ENCODE measurements at regions not wholly inside any gene's neighbourhood (a gene's known extent, or its start where the extent isn't known, plus 50 kb on each side); places are given as distances from the start of the nearest gene placed in this dataset.
A peak's percentile ranks its signal among the peaks of the same experiment; 100 is the strongest.

DNA sequence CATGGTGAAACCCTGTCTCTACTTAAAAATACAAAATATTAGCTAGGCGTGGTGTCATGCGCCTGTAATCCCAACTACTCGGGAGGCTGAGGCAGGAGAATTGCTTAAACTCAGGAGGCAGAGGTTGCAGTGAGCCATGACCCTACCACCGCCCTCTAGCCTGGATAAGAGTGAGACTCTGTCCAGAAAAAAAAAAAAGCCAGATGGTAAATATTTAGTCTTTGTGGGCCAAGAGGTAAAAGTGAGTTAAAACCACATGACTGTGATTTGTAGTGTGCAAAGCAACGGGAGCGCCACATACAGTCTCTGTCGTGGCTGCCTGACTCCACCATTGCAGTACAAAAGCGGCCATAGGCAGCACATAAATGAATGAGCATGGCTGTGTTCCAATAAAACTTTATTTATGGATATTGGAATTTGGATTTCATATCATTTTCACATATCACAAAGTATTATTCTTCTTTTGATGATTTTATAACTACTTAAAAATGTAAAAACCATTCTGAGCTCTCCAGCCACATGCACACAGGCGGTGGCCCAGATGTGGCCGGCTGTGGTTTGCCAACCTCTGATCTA, 51.8 kb upstream of the CASZ1 start:
- no peak for DNase-seq

DNA sequence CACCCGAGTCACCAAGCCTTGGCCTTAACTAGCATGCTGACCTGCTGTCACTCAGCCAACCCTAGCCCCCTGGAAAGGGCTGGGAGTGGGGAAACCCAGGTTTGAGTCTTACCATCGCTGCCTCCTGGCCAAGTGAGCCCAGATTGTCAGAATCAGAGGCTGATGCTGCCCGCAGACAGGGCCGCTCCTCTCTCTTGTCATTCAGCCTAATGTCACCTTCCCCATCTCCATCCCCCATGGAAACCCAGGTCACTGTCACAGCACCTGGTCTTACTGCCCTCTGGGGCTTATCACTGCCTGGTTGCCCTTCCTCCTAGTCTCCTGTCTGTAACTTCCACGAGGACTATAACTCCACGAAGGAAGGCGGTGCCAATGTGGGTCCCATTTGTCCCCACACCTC, 53.6 kb upstream of the CASZ1 start:
- DNase-seq, result no peak

GRCh38 chr1:10851024-10852013, 54.9 kb upstream of the CASZ1 start:
- DNase-seq, result no peak

- no peak for DNase-seq
These were observed 55.6 kb upstream of the CASZ1 start for GRCh38 chr1:10852018-10852417.

DNA sequence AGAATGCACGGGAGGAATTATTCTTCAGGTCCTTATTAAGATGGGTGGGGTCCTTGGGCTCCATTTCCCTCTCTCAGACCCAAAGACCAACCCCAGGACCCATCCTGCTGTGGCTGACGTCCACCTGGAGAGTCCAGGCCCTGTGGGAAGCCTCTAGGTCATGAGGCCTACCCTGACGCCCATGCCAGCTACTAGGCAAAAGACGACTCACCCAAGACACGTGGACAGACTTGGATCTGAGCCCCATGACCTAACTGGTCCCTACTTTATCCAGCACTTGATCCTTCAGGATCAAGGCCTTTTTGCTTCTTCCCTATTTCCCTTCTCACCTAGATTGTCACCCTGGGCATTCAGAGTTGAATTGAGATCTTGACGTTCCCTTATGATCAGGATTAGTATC, 56.0 kb upstream of the CASZ1 start:
- no peak for DNase-seq

DNA sequence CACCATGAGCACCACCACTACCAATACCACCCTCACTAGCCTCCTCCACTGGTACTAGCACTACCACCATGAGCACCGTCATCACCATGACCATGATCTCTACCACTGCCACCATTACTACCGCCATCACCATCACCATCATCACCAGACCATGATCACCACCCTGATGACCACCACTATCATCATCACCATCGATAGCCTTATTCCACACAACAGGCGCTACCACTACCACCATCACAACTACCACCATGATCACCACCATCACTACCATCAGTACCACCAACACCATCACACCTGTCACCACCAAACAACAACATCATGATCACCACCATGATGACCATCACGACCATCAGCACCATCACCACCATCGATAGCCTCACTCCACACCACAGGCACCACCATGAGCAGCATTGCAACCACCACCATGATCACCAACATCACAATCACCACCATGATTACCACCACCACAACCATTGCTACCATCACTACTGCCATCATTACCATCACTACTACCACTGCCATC, 56.6 kb upstream of the CASZ1 start:
- no peak for DNase-seq

GRCh38 chr1:10853701-10854100, 57.3 kb upstream of the CASZ1 start:
- no peak for DNase-seq

GRCh38 chr1:10854856-10855459, 58.5 kb upstream of the CASZ1 start:
- DNase-seq, result no peak

DNA sequence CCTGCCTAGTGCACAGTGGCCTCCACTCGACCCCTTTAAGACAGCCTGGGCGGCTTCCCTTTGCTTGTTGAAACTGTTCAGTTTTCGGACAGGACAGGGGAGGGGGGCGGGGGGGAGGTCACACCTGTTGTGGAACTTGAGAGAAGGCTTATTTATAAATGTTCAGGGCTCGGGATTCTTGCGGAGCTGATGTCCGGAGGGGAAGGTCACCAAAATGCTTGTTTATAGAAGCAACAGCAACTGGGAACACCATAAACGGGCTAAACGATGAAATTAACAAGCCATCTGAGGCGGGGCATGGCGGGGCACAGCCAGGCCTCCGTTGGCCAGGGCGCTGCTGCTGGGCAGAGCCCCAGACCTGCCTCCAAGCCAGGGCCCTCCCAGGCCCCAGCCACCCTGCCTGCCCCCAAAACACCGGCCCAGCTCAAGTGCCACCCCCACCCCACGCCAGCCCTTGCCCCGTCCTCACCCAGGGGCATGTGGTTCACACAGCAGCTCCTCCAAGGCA, 59.8 kb upstream of the CASZ1 start:
- DNase-seq, result no peak

DNA sequence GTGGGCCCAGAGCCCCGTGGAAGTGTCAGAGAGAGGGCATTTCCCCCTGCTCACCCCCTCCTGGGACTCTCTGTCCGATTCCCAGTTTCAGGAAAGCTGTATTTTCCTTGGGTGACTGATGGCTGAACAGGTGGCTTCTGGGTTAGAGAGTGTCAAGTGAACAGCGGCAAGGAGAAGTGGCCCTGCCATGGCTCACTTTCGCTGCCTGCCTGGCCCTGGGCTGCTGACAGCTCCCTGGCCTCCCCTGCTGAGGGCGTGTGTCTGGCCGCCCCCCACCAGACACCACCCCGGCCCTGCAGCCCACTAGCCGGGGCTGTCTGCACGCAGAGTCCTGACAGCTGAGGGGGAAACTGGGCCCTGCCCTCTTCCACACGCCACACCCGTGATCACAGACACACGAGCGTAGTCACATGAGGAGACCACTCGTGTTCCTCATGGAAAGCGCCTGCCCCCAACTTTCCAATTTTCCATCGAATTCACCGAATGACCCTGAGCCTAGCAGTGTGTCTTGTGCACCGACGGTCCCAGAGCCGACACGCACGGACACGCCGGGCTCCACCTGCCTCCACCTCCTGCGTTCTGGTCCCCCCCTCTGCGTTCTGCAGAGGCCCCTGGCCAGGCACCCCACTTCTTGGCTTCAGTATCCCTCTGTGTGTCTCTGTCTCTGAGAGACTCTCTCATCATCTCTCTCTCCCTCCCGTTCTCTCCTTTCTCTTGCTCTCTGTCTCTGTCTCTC, 60.6 kb upstream of the CASZ1 start:
- DNase-seq, result no peak

DNA sequence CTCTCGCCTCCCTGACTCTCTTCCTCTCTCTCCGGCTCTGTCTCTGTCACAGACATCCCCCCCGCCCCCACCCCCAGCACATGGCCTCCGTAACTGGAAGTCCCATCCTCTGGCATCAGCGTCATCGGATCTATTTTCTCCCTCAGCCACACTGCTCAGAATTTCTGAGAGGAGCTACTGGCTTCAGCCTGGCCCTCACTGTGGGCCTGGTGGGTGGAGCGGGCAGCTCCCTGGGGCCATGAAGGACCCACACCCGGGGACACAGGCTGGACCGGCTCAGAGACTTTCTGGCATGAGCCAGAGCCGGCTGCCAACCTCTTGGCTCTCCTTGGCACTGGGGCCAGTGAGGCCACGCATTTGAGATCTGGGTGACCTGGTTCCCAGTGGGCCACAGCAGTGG, 61.2 kb upstream of the CASZ1 start:
- no peak for DNase-seq

GRCh38 chr1:10860218-10860617, 63.8 kb upstream of the CASZ1 start:
- DNase-seq, result no peak

DNA sequence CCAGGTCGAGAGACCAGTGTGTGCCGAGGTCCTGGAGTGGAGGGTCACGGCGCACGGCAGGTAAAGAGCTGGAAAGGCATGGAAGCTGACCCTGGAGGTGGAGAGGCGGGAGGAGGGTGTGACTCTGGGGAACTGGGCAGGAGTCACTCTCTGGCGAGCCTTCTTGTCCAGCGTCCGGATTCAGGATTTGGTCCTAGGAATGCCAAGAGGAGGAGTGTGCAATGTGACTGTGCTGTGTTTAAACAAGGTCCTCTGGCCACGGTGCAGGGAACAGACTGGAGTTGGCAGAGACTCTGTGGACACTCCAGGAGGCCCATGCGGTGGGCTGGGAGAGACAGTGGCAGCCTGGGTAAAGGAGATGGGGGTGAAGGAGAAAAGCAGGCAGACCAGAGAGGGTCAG, 64.2 kb upstream of the CASZ1 start:
- DNase-seq, result no peak

DNA sequence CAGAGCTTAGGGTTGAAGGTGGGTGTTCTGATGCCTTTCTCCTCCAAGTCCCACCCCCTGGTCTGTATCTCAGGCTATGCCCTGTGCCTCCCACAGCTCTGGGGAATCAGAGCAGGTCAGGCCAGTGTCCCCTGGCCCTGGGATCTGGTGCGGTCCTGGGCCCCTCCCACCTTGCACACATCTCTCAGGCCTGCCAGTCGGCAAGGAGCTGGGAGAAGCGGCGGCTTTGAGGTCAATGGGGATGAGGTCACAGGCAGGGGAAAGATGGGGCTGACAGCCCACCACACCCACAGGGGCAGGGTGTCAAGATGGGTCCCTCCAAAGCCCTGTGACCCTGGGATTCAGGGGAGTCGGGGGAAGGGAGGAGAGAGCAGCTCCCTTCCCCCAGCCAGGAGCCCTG, 65.4 kb upstream of the CASZ1 start:
- no peak for DNase-seq

GRCh38 chr1:10862743-10863335, 66.4 kb upstream of the CASZ1 start:
- DNase-seq, result no peak

DNA sequence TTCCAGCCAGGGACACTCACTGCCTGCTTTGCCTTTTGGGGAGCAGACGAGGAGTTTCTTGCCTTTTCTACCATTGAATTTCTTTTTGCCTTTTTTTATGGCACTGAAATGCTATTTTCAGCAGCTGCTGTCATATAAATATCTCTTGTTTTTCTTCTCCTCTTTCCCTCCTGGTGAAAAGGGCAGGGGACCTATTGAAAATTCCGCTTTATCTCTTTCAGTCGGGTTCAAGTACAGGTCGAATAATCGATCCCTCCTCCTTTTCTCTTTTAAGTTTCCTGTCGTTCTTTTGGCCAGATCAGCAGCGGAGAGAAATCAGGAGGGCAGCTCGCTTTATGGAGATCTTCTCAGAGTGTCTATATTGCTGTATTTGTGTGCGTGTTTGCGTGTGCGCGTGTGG, 67.4 kb upstream of the CASZ1 start:
- no peak for DNase-seq

- DNase-seq, result no peak
These were observed 68.3 kb upstream of the CASZ1 start for GRCh38 chr1:10864776-10865175.

DNA sequence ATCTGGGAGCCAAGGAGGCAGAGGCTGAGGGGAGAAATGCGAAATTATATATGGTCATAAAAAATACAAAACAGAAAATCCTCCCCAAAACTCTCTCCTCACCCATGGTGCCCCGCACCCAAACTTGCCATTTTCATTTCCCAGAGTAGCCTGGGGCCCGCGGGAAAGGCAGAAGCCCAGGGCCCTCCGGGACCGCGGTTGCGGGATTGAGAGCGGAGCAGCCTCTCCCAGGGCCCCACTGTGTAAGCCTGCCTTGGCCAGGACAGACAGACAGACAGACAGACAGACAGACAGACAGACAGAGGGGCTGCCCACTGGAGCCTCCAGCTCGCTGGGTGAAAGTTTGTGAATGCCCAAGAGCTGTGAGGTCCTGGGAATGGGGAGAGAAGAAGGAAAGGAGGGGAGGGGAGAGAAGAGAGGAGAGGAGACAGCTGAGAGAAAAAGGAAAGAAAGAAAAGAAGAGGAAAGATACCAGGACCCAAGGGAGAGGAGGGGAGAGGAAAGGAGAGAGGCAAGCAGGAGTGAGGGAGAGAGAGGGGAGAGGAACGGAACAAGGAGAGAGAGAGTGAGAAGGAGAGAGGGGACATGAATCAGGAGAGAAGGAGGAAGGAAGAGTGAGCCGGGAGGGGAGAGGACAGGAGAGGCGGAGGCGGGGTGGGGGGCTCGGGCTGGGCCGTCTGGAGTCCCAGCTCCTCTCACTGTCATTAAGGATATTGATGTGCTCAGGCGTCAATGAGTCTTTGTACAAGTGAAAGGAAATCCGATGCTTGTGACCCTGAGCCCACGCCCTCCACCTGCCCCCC, 69.3 kb upstream of the CASZ1 start:
- DNase-seq, result no peak

DNA sequence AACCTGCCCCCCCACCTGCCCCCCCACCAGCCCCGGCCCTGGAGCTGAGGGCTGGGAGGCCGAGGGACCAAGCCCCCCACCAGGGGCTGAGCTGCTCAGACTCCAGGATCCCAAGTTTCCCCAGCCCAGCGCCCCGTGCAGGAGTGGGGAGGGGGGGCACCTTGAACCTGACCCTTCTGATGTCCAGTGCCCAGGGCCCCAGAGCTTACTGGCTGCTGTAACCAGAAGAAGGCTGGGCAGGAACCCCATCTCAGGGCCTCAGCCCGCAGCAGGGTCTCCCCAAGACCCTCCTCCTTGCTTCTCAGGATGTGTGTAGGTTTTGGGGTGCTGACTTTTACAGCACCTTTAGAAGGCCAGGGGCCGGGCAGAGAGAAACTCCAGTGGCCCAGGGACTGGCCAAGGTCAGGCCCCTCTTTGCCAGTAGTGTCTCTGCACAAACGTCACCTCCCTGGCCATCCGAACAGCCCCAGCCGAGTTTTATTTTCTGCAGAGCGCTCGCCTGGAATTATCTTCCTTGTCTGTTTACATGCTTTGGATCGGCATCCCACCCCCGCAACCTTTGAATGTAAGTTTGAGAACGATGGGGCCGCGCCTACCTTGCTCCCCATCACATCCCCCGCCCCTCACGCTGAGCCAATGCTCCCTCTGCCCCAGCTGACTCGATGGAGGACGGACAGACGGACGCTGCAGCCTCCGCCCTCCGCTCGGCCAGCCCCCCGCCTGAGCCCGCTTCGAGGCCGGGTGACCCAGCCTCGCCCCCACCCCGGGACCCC, 70.1 kb upstream of the CASZ1 start:
- DNase-seq, result no peak

- DNase-seq, result peak; percentile 67
These were observed 70.8 kb upstream of the CASZ1 start for GRCh38 chr1:10867138-10867721.
